BLaER1 (cell line): ENCODE measurements at regions not wholly inside any gene's neighbourhood (a gene's known extent, or its start where the extent isn't known, plus 50 kb on each side); places are given as distances from the start of the nearest gene placed in this dataset.

Experiments
- H3K27ac ChIP-seq: shearing (Covaris generic); formaldehyde crosslinking; 2 replicates; pipeline ENCODE4 v1.8.1; 2022
- H3K27me3 ChIP-seq: shearing (Covaris generic); formaldehyde crosslinking; 2 replicates; pipeline ENCODE4 v1.8.1; 2022
- H3K36me3 ChIP-seq: shearing (Covaris generic); formaldehyde crosslinking; 2 replicates; pipeline ENCODE4 v1.8.1; 2022
- H3K4me1 ChIP-seq: shearing (Covaris generic); formaldehyde crosslinking; 2 replicates; pipeline ENCODE4 v1.8.1; 2022
- H3K4me2 ChIP-seq: shearing (Covaris generic); formaldehyde crosslinking; 2 replicates; pipeline ENCODE4 v1.8.1; 2022
- H3K4me3 ChIP-seq: shearing (Covaris generic); formaldehyde crosslinking; 2 replicates; pipeline ENCODE4 v1.8.1; 2022
- H3K9ac ChIP-seq: shearing (Covaris generic); formaldehyde crosslinking; 2 replicates; pipeline ENCODE4 v1.8.1; 2022
- H3K9me3 ChIP-seq: shearing (Covaris generic); formaldehyde crosslinking; 2 replicates; pipeline ENCODE4 v1.8.1; 2022
- H4K20me1 ChIP-seq: shearing (Covaris generic); formaldehyde crosslinking; 2 replicates; pipeline ENCODE4 v1.8.1; 2022
- Cebpa-rat ChIP-seq: shearing (Covaris generic); IDR thresholded peaks from 2 replicates; pipeline ENCODE4 v1.8.1; 2022

- H3K27ac ChIP-seq = no peak overlapping the region
- TF ChIP-seq Cebpa-rat = no peak
- H3K36me3 ChIP-seq = no peaks in the 10 kb centered on the region
- H3K27me3 ChIP-seq = no peaks in the 10 kb centered on the region
- H3K9me3 ChIP-seq = no peaks in the 10 kb centered on the region
- no peak overlapping the region for H3K9ac ChIP-seq
- no peak overlapping the region for H3K4me2 ChIP-seq
- H3K4me1 ChIP-seq = no peaks in the 10 kb centered on the region
- no peaks in the 10 kb centered on the region for H4K20me1 ChIP-seq
- H3K4me3 ChIP-seq = no peak overlapping the region
Observed at GRCh38 chr12:90199006-90199405, 490.4 kb upstream of the ATP2B1 start.

- no peaks in the 10 kb centered on the region for H3K27me3 ChIP-seq
Observed at GRCh38 chr12:90193500-90193899, 484.9 kb upstream of the ATP2B1 start.

GRCh38 chr12:90188857-90189256, 480.2 kb upstream of the ATP2B1 start:
- no peaks in the 10 kb centered on the region for H3K4me1 ChIP-seq

More at GRCh38 chr12:90193500-90193899, 484.9 kb upstream of the ATP2B1 start:
- Histone ChIP-seq H3K36me3 (no peaks in the 10 kb centered on the region), H3K27ac (no peak overlapping the region), H3K9ac (no peak overlapping the region), H4K20me1 (no peaks in the 10 kb centered on the region), H3K9me3 (no peaks in the 10 kb centered on the region), H3K4me1 (no peaks in the 10 kb centered on the region), H3K4me2 (no peak overlapping the region), H3K4me3 (no peak overlapping the region)
- TF ChIP-seq Cebpa-rat = no peak

GRCh38 chr12:90183201-90183600, 474.6 kb upstream of the ATP2B1 start:
- H3K9ac ChIP-seq = no peak overlapping the region
- no peak overlapping the region for H3K4me3 ChIP-seq
- H4K20me1 ChIP-seq = no peaks in the 10 kb centered on the region
- no peaks in the 10 kb centered on the region for H3K4me1 ChIP-seq
- no peak for TF ChIP-seq Cebpa-rat
- H3K27me3 ChIP-seq = no peaks in the 10 kb centered on the region
- no peaks in the 10 kb centered on the region for H3K9me3 ChIP-seq
- no peaks in the 10 kb centered on the region for H3K36me3 ChIP-seq
- no peak overlapping the region for H3K27ac ChIP-seq
- H3K4me2 ChIP-seq = no peak overlapping the region

More at GRCh38 chr12:90188857-90189256, 480.2 kb upstream of the ATP2B1 start:
- Histone ChIP-seq H3K9me3 (no peaks in the 10 kb centered on the region), H3K4me2 (no peak overlapping the region), H3K27ac (no peak overlapping the region), H4K20me1 (no peaks in the 10 kb centered on the region), H3K36me3 (no peaks in the 10 kb centered on the region), H3K4me3 (no peak overlapping the region), H3K27me3 (no peaks in the 10 kb centered on the region), H3K9ac (no peak overlapping the region)
- TF ChIP-seq Cebpa-rat = no peak

- H3K27ac ChIP-seq = no peak overlapping the region
- H4K20me1 ChIP-seq = no peaks in the 10 kb centered on the region
- H3K36me3 ChIP-seq = no peaks in the 10 kb centered on the region
- no peak overlapping the region for H3K4me3 ChIP-seq
- H3K9ac ChIP-seq = no peak overlapping the region
- no peak for TF ChIP-seq Cebpa-rat
- H3K27me3 ChIP-seq = no peaks in the 10 kb centered on the region
- no peak overlapping the region for H3K4me2 ChIP-seq
- H3K9me3 ChIP-seq = no peaks in the 10 kb centered on the region
- no peaks in the 10 kb centered on the region for H3K4me1 ChIP-seq
Observed at GRCh38 chr12:90181216-90181615, 472.6 kb upstream of the ATP2B1 start.

- no peak for TF ChIP-seq Cebpa-rat
- Histone ChIP-seq H3K27me3 (no peaks in the 10 kb centered on the region), H3K27ac (no peak overlapping the region), H3K9ac (no peak overlapping the region), H3K4me2 (no peak overlapping the region), H3K4me3 (no peak overlapping the region), H3K9me3 (no peaks in the 10 kb centered on the region), H3K36me3 (no peaks in the 10 kb centered on the region), H3K4me1 (no peaks in the 10 kb centered on the region), H4K20me1 (no peaks in the 10 kb centered on the region)
Observed at GRCh38 chr12:90174956-90175355, 466.3 kb upstream of the ATP2B1 start.

GRCh38 chr12:90174198-90174510, 465.5 kb upstream of the ATP2B1 start:
- no peaks in the 10 kb centered on the region for H3K9me3 ChIP-seq
- H4K20me1 ChIP-seq = no peaks in the 10 kb centered on the region
- H3K4me1 ChIP-seq = no peaks in the 10 kb centered on the region
- no peak overlapping the region for H3K27ac ChIP-seq
- no peaks in the 10 kb centered on the region for H3K36me3 ChIP-seq
- H3K4me3 ChIP-seq = no peak overlapping the region
- no peak overlapping the region for H3K4me2 ChIP-seq
- H3K27me3 ChIP-seq = no peaks in the 10 kb centered on the region
- no peak for TF ChIP-seq Cebpa-rat
- H3K9ac ChIP-seq = no peak overlapping the region

GRCh38 chr12:90173499-90174197, 465.0 kb upstream of the ATP2B1 start:
- H3K27me3 ChIP-seq = no peaks in the 10 kb centered on the region
- H3K27ac ChIP-seq = no peak overlapping the region
- H3K36me3 ChIP-seq = no peaks in the 10 kb centered on the region
- H3K4me2 ChIP-seq = no peak overlapping the region
- no peaks in the 10 kb centered on the region for H4K20me1 ChIP-seq
- H3K9ac ChIP-seq = no peak overlapping the region
- TF ChIP-seq Cebpa-rat = no peak
- H3K4me3 ChIP-seq = no peak overlapping the region
- no peaks in the 10 kb centered on the region for H3K9me3 ChIP-seq
- H3K4me1 ChIP-seq = no peaks in the 10 kb centered on the region

GRCh38 chr12:90172524-90172923, 463.9 kb upstream of the ATP2B1 start:
- Histone ChIP-seq H4K20me1 (no peaks in the 10 kb centered on the region), H3K27me3 (no peaks in the 10 kb centered on the region), H3K9me3 (no peaks in the 10 kb centered on the region), H3K4me1 (no peaks in the 10 kb centered on the region), H3K9ac (no peak overlapping the region), H3K4me3 (no peak overlapping the region), H3K4me2 (no peak overlapping the region), H3K36me3 (no peaks in the 10 kb centered on the region), H3K27ac (no peak overlapping the region)
- TF ChIP-seq Cebpa-rat = peak; percentile 63; the same call in 1 of the 2 replicates

GRCh38 chr12:90170740-90171139, 462.1 kb upstream of the ATP2B1 start:
- H3K27ac ChIP-seq = no peak overlapping the region
- H4K20me1 ChIP-seq = no peaks in the 10 kb centered on the region
- no peak overlapping the region for H3K9ac ChIP-seq
- no peak for TF ChIP-seq Cebpa-rat
- H3K9me3 ChIP-seq = no peaks in the 10 kb centered on the region
- no peaks in the 10 kb centered on the region for H3K4me1 ChIP-seq
- no peaks in the 10 kb centered on the region for H3K36me3 ChIP-seq
- no peak overlapping the region for H3K4me2 ChIP-seq
- H3K4me3 ChIP-seq = no peak overlapping the region
- H3K27me3 ChIP-seq = no peaks in the 10 kb centered on the region
